Activated CD4-positive, alpha-beta T cell treated with anti-CD3 and anti-CD28 coated beads, Interleukin-2, Interleukin-4, amounts not matched to agents 100 ng/mL and 50 ng/mL, durations not matched to agents 16 hours and 8 hours (primary cell): ENCODE measurements at regions not wholly inside any gene's neighbourhood (a gene's known extent, or its start where the extent isn't known, plus 50 kb on each side); places are given as distances from the start of the nearest gene placed in this dataset.
"Not testable (repeated sequence)": the region's sequence is repeated elsewhere in the genome, so short reads cannot be mapped to it uniquely, and the experiment has no call there.

Source experiments
- DNase-seq: peaks from one replicate; pipeline ENCODE4 v3.0.0-alpha.2; 2020; ENCODE audit warnings: low spot score

- no peak for DNase-seq
Measured at GRCh38 chr17:70945386-70945785, 776.1 kb downstream of the KCNJ2 start.

GRCh38 chr17:70947215-70947614 lies 777.9 kb downstream of the KCNJ2 start:
- no peak for DNase-seq

- no peak for DNase-seq
Measured at GRCh38 chr17:70947636-70948565, 778.6 kb downstream of the KCNJ2 start.

GRCh38 chr17:70953140-70953539 lies 783.8 kb downstream of the KCNJ2 start:
- DNase-seq: not testable (repeated sequence)

GRCh38 chr17:70955441-70955840 lies 786.1 kb downstream of the KCNJ2 start:
- DNase-seq: no peak

GRCh38 chr17:70956726-70957125 lies 787.4 kb downstream of the KCNJ2 start:
- DNase-seq: no peak

GRCh38 chr17:70961341-70961740 lies 792.0 kb downstream of the KCNJ2 start:
- no peak for DNase-seq

GRCh38 chr17:70968302-70968701 lies 799.0 kb downstream of the KCNJ2 start:
- no peak for DNase-seq

GRCh38 chr17:70969521-70970034 lies 800.2 kb downstream of the KCNJ2 start:
- no peak for DNase-seq

GRCh38 chr17:70976447-70976846 lies 807.1 kb downstream of the KCNJ2 start:
- no peak for DNase-seq

GRCh38 chr17:70984873-70985272 lies 815.5 kb downstream of the KCNJ2 start:
- no peak for DNase-seq

- no peak for DNase-seq
Measured at GRCh38 chr17:70987867-70988340, 818.6 kb downstream of the KCNJ2 start.

- no peak for DNase-seq
Measured at GRCh38 chr17:70988622-70989021, 819.3 kb downstream of the KCNJ2 start.

GRCh38 chr17:70989280-70989679 lies 819.9 kb downstream of the KCNJ2 start:
- DNase-seq: no peak

GRCh38 chr17:70994194-70994593 lies 824.9 kb downstream of the KCNJ2 start:
- no peak for DNase-seq

GRCh38 chr17:70995997-70996396 lies 826.7 kb downstream of the KCNJ2 start:
- DNase-seq: no peak

GRCh38 chr17:71003736-71004135 lies 834.4 kb downstream of the KCNJ2 start:
- DNase-seq: no peak

GRCh38 chr17:71004413-71004812 lies 835.1 kb downstream of the KCNJ2 start:
- no peak for DNase-seq

- DNase-seq: no peak
Measured at GRCh38 chr17:71011391-71011790, 842.1 kb downstream of the KCNJ2 start.

- no peak for DNase-seq
Measured at GRCh38 chr17:71019699-71020098, 850.4 kb downstream of the KCNJ2 start.

- DNase-seq: no peak
Measured at GRCh38 chr17:71022758-71023157, 853.4 kb downstream of the KCNJ2 start.

- no peak for DNase-seq
Measured at GRCh38 chr17:71023249-71024030, 854.1 kb downstream of the KCNJ2 start.

GRCh38 chr17:71024172-71024571 lies 854.8 kb downstream of the KCNJ2 start:
- no peak for DNase-seq
